Panc1 (cell line): ENCODE measurements at regions not wholly inside any gene's neighbourhood (a gene's known extent, or its start where the extent isn't known, plus 50 kb on each side); places are given as distances from the start of the nearest gene placed in this dataset.

Experiments
- ATAC-seq: fragments of 200-7000 bp; cut with Tn5 transposase; 2 replicates; pipeline ENCODE4 v1.9.1; 2020; ENCODE audit warnings: mild to moderate bottlenecking, moderate library complexity
- BruUV-seq: library from RNA; stranded (reverse); fragments of 400-500 nt; replicated peaks from 2 replicates; lab custom pipeline; 2021; lab: Mats Ljungman, UMichigan
- CTCF ChIA-PET: fragments of 300-600 bp; sonication (Branson Sonifier 250); formaldehyde crosslinking; loops from one replicate; lab custom pipeline; 2022; ENCODE audit warnings: antibody characterized with exemption; lab: Charles Lee
- POLR2A ChIA-PET: fragments of 300-600 bp; sonication (Branson Sonifier 250); formaldehyde crosslinking; loops from one replicate; lab custom pipeline; 2022; ENCODE audit warnings: antibody characterized with exemption; lab: Charles Lee
- DNase-seq: peaks from one replicate; pipeline ENCODE4 v3.0.0-alpha.2; 2010; ENCODE audit warnings: low read depth, low spot score
- H3K27ac ChIP-seq: 2 replicates; pipeline ENCODE4 v1.5.1; 2011; ENCODE audit warnings: mild to moderate bottlenecking, low read length, inconsistent platforms
- H3K27me3 ChIP-seq: fragments of 200-500 bp; sonication (Bioruptor generic); 2 replicates; pipeline ENCODE4 v1.6.0; 2014; ENCODE audit warnings: low read length, inconsistent platforms; ENCODE audit not compliant: control insufficient read depth, insufficient read depth
- H3K36me3 ChIP-seq: fragments of 200-500 bp; sonication (Bioruptor generic); 2 replicates; pipeline ENCODE4 v1.5.1; 2014; ENCODE audit warnings: inconsistent platforms, mild to moderate bottlenecking, low read length, moderate library complexity; ENCODE audit not compliant: control insufficient read depth, insufficient read depth
- H3K4me1 ChIP-seq: 2 replicates; pipeline ENCODE4 v1.5.1; 2011; ENCODE audit warnings: inconsistent platforms, mild to moderate bottlenecking, low read length, moderate library complexity; ENCODE audit not compliant: control insufficient read depth, insufficient read depth
- H3K4me3 ChIP-seq, 2 experiments: 2 replicates each; pipeline ENCODE4 v1.5.1; 2011 to 2012; ENCODE audit warnings: low read depth in 2 of 2, low read length in 2 of 2, mild to moderate bottlenecking in 2 of 2, inconsistent platforms in 1 of 2, moderate library complexity in 1 of 2
- H3K9me3 ChIP-seq: fragments of 200-500 bp; sonication (Bioruptor generic); 2 replicates; pipeline ENCODE4 v1.5.1; 2014; ENCODE audit warnings: low read depth, mild to moderate bottlenecking, inconsistent platforms, low read length, moderate library complexity; ENCODE audit not compliant: control insufficient read depth, insufficient read depth
- POLR2AphosphoS5 ChIP-seq: IDR thresholded peaks from 2 replicates; pipeline ENCODE4 v1.6.1; 2012; ENCODE audit warnings: mild to moderate bottlenecking, low read depth, low read length, moderate library complexity
- SIN3A ChIP-seq: IDR thresholded peaks from 2 replicates; pipeline ENCODE4 v1.6.1; 2012; ENCODE audit warnings: low read depth, mild to moderate bottlenecking, low read length, moderate library complexity, borderline replicate concordance; ENCODE audit not compliant: insufficient read depth
- TCF7L2 ChIP-seq: IDR thresholded peaks from 2 replicates; pipeline ENCODE4 v1.6.1; 2011; ENCODE audit warnings: mild to moderate bottlenecking, low read depth, low read length, inconsistent platforms
- in situ Hi-C: cut with HindIII; loops from 2 replicates; pipeline ENCODE4 v1.10.0; 2016; ENCODE audit warnings: low sequenced_read_pairs, low pct_unique_long_range_greater_than_20kb
- intact Hi-C: fragments of 100-400 bp; cut with micrococcal nuclease; formaldehyde crosslinking; loops from one replicate; pipeline ENCODE4 v1.10.0; 2022; ENCODE audit not compliant: unreplicated experiment
- TF ChIP-seq, protein P1 (sequence below), 2 experiments: IDR thresholded peaks; 2 replicates each; pipeline ENCODE4 v1.6.1; 2011 to 2012; ENCODE audit warnings: low read depth in 2 of 2, control low read depth in 1 of 2, low read length in 1 of 2, mild to moderate bottlenecking in 1 of 2, moderate library complexity in 1 of 2; ENCODE audit not compliant: insufficient read depth in 1 of 2
- TF ChIP-seq, protein P2 (sequence below): fragments of 450-650 bp; IDR thresholded peaks from 2 replicates; pipeline ENCODE4 v1.5.1; 2017; ENCODE audit warnings: mild to moderate bottlenecking

DNA sequence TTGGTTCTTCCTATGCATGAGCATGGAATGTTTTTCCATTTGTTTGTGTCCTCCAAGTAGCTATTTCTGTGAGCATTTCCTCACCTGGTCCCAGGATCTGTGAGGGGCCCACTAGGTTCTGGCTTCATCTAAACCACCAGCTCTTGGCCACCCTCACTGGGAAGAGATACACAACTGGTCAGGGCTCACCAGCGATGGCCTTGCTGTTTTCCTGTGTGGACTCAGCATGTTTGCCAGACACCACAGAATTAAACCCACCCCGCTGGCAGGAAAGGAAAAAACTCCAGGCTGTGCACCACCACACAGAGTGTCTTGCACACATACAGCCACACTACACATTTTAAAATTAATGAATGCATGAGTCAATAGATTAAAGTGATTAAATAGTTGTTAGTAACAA is 65.1 kb upstream of the NXT1 start:
- no peak for DNase-seq
- in situ Hi-C loops = no loop called here
- Histone ChIP-seq H3K27me3 (no peaks in the 10 kb centered on the region), H3K4me1 (no peaks in the 10 kb centered on the region), H3K27ac (no peak overlapping the region), H3K4me3 (no peak overlapping the region), H3K36me3 (no peaks in the 10 kb centered on the region), H3K9me3 (no peaks in the 10 kb centered on the region)
- no peak for TF ChIP-seq POLR2AphosphoS5
- no peak for TF ChIP-seq TCF7L2
- TF ChIP-seq, protein P1, sequence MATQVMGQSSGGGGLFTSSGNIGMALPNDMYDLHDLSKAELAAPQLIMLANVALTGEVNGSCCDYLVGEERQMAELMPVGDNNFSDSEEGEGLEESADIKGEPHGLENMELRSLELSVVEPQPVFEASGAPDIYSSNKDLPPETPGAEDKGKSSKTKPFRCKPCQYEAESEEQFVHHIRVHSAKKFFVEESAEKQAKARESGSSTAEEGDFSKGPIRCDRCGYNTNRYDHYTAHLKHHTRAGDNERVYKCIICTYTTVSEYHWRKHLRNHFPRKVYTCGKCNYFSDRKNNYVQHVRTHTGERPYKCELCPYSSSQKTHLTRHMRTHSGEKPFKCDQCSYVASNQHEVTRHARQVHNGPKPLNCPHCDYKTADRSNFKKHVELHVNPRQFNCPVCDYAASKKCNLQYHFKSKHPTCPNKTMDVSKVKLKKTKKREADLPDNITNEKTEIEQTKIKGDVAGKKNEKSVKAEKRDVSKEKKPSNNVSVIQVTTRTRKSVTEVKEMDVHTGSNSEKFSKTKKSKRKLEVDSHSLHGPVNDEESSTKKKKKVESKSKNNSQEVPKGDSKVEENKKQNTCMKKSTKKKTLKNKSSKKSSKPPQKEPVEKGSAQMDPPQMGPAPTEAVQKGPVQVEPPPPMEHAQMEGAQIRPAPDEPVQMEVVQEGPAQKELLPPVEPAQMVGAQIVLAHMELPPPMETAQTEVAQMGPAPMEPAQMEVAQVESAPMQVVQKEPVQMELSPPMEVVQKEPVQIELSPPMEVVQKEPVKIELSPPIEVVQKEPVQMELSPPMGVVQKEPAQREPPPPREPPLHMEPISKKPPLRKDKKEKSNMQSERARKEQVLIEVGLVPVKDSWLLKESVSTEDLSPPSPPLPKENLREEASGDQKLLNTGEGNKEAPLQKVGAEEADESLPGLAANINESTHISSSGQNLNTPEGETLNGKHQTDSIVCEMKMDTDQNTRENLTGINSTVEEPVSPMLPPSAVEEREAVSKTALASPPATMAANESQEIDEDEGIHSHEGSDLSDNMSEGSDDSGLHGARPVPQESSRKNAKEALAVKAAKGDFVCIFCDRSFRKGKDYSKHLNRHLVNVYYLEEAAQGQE (IDR thresholded peaks at IDR 0.05; ENCODE audit: insufficient read depth in 1 of 2, low read depth in 2 of 2, low read length in 1 of 2) = no peak
- TF ChIP-seq SIN3A = no peak
- TF ChIP-seq, protein P2, sequence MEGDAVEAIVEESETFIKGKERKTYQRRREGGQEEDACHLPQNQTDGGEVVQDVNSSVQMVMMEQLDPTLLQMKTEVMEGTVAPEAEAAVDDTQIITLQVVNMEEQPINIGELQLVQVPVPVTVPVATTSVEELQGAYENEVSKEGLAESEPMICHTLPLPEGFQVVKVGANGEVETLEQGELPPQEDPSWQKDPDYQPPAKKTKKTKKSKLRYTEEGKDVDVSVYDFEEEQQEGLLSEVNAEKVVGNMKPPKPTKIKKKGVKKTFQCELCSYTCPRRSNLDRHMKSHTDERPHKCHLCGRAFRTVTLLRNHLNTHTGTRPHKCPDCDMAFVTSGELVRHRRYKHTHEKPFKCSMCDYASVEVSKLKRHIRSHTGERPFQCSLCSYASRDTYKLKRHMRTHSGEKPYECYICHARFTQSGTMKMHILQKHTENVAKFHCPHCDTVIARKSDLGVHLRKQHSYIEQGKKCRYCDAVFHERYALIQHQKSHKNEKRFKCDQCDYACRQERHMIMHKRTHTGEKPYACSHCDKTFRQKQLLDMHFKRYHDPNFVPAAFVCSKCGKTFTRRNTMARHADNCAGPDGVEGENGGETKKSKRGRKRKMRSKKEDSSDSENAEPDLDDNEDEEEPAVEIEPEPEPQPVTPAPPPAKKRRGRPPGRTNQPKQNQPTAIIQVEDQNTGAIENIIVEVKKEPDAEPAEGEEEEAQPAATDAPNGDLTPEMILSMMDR = no peak
- ChIA-PET CTCF (no interaction called here), POLR2A (no interaction called here)
- BruUV-seq = no TSS peak
- intact Hi-C loops = no loop called here
- no peak for ATAC-seq

DNA sequence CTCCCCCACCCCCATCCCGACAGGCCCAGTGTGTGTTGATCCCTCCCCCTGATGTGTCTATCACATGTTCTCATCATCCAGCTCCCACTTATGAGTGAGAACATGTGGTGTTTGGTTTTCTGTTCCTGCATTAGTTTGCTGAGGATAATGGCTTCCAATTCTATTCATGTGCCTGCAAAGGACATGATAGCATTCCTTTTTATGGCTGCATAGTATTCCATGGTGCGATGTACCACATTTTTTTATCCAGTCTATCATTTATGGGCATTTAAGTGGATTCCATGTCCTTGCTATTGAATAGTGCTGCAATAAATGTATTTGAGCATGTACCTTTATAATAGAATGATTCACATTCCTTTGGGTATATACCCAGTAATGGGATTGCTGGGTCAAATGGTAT is 66.6 kb upstream of the NXT1 start:
- Histone ChIP-seq H3K4me1 (no peaks in the 10 kb centered on the region), H3K36me3 (no peaks in the 10 kb centered on the region), H3K4me3 (no peak overlapping the region), H3K27ac (no peak overlapping the region), H3K9me3 (no peaks in the 10 kb centered on the region), H3K27me3 (no peaks in the 10 kb centered on the region)
- ATAC-seq (no peak), DNase-seq (no peak)
- BruUV-seq = no TSS peak
- POLR2A ChIA-PET = no interaction called here
- intact Hi-C loops = no loop called here
- CTCF ChIA-PET = interaction anchor here (0.8 kb wide), 1 partner anchor 591 kb away, joined by 3 read pairs; no protein-coding TSS in a partner anchor
- in situ Hi-C loops = no loop called here
- TF ChIP-seq, protein P1 (IDR thresholded peaks at IDR 0.05; ENCODE audit: insufficient read depth in 1 of 2, low read depth in 2 of 2, low read length in 1 of 2) = no peak
- TF ChIP-seq POLR2AphosphoS5 (no peak), TCF7L2 (no peak), SIN3A (no peak)
- TF ChIP-seq, protein P2 = no peak
